ENCODE measurements at regions not wholly inside any gene's neighbourhood (a gene's known extent, or its start where the extent isn't known, plus 50 kb on each side); places are given as distances from the start of the nearest gene placed in this dataset.

- no peak for TF ChIP-seq CTCF (conservative IDR thresholded peaks at IDR 0.05)
- no peak overlapping the region for H3K27ac ChIP-seq
Measured at GRCh38 chr13:74406420-74406819, 272.2 kb upstream of the KLF12 start.

GRCh38 chr13:74398599-74398998 is 264.4 kb upstream of the KLF12 start:
- H3K27ac ChIP-seq: no peak overlapping the region
- TF ChIP-seq CTCF (conservative IDR thresholded peaks at IDR 0.05): no peak

- TF ChIP-seq CTCF (conservative IDR thresholded peaks at IDR 0.05): no peak
- no peak overlapping the region for H3K27ac ChIP-seq
Measured at GRCh38 chr13:74389056-74389455, 254.9 kb upstream of the KLF12 start.

GRCh38 chr13:74388626-74389025 is 254.4 kb upstream of the KLF12 start:
- no peak for TF ChIP-seq CTCF (conservative IDR thresholded peaks at IDR 0.05)
- H3K27ac ChIP-seq: no peak overlapping the region

GRCh38 chr13:74372511-74372910 is 238.3 kb upstream of the KLF12 start:
- H3K27ac ChIP-seq: no peak overlapping the region
- no peak for TF ChIP-seq CTCF (conservative IDR thresholded peaks at IDR 0.05)

GRCh38 chr13:74367193-74367592 is 233.0 kb upstream of the KLF12 start:
- H3K27ac ChIP-seq: no peak overlapping the region
- TF ChIP-seq CTCF (conservative IDR thresholded peaks at IDR 0.05): no peak

- H3K27ac ChIP-seq: no peak overlapping the region
- no peak for TF ChIP-seq CTCF (conservative IDR thresholded peaks at IDR 0.05)
Measured at GRCh38 chr13:74361274-74361673, 227.1 kb upstream of the KLF12 start.

- TF ChIP-seq CTCF (conservative IDR thresholded peaks at IDR 0.05): no peak
- no peak overlapping the region for H3K27ac ChIP-seq
Measured at GRCh38 chr13:74346960-74347359, 212.8 kb upstream of the KLF12 start.
